HG02642 (cell line): ENCODE measurements at regions not wholly inside any gene's neighbourhood (a gene's known extent, or its start where the extent isn't known, plus 50 kb on each side); places are given as distances from the start of the nearest gene placed in this dataset.
A peak's percentile ranks its signal among the peaks of the same experiment; 100 is the strongest.

ENCODE experiments used
- ATAC-seq: cut with Tn5 transposase; IDR thresholded peaks from one replicate; pipeline ENCODE4 v1.9.1; 2021; ENCODE audit warnings: mild to moderate bottlenecking; ENCODE audit not compliant: unreplicated experiment, poor library complexity

GRCh38 chr12:85352016-85352415 is 72.0 kb downstream of the ALX1 start:
- ATAC-seq: no peak

DNA sequence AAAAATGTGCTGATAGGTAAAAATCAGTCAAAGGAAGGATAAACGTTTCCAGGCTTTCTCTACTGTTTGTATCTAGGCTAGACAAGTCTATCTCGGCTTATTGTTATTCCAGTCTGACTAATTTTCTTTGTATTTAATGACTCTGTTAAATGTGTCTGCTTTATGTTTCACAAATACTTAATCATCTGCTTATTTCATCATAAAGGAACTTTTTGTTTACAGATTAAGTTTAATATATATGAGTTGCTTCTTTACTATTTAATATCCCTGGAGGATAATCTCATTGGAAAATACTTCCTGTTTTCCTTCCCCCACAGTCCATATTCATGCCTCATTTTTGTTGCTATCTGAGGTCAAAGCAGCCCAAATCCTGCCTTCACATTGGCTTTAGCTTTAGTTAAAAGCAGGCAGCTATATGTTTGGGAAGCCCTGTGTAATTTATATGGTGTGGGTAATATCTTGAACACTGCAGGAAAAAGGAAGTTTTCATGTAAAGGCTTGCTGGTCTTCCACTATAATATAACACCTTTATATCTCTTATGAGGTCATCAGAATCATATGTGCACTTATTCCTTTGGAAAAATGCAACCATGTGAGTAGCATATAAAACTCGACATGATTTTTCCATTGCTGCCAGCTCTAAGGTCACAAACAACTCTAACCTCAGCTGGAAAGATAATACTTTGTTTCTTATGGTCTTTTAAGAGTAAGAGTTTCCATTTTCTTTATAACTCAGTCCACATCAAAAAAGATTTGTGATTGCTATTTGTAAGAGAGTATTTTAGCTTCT is 76.8 kb downstream of the ALX1 start:
- no peak for ATAC-seq

GRCh38 chr12:85357609-85358008 is 77.6 kb downstream of the ALX1 start:
- no peak for ATAC-seq

DNA sequence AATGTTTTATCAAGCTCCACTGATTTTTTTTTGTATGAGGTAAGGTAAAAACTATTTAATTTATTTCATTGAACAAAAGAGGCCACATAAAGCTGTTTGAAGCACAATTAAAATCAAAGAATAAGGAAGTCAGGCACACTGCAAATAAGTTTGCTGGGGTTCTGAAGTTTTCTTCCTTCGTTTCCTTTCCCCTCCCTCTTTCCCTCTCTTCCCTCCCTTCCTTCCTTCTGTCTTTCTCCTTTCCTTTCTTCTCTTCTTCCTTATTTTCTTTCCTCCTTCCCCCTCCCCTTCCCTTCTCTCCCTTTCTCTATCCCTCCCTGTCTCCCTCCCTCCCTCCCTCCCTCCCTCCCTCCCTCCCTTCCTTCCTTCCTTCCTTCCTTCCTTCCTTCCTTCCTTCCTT is 78.7 kb downstream of the ALX1 start:
- no peak for ATAC-seq

GRCh38 chr12:85363382-85364190 is 83.6 kb downstream of the ALX1 start:
- no peak for ATAC-seq

DNA sequence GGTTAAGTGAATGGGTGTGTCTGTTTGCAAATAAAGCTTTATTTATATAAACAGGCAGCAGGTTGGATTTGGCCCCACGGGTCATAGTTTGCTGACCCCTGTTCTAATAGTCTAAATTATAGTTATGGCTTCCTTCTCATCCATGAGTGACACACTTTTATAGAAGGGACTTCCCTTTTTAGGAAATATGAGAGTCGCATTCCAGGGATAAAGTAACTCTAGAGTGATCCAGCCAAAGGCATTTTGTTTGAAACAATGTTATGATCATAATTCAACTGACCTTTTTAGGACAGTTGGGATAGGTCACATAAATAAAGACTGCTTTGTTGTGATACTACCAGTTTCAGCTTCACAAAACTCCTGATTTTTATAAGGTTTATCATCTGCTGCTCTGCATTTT is 87.9 kb downstream of the ALX1 start:
- no peak for ATAC-seq

GRCh38 chr12:85369365-85370154 is 89.5 kb downstream of the ALX1 start:
- no peak for ATAC-seq

- ATAC-seq: no peak
Measured at GRCh38 chr12:85373045-85373444, 93.0 kb downstream of the ALX1 start.

DNA sequence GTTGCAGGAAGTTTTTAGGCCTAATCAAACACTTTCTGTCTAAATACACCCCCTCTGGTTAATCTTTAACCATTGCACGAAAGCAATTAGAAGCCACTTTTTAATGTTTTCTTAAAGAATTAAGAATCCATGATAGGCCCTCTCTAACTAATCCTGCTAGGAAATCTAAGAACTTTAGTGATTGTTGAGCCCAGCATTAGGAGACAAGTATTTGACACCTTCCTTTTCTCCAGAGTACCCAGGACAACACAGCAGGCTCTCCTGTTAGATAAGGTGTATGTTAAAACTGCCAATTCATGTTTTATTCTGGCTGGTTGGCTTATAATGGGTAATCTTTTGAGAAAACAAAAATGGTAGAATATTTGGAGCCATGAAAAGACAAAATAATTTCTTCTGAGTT is 95.0 kb downstream of the ALX1 start:
- no peak for ATAC-seq

DNA sequence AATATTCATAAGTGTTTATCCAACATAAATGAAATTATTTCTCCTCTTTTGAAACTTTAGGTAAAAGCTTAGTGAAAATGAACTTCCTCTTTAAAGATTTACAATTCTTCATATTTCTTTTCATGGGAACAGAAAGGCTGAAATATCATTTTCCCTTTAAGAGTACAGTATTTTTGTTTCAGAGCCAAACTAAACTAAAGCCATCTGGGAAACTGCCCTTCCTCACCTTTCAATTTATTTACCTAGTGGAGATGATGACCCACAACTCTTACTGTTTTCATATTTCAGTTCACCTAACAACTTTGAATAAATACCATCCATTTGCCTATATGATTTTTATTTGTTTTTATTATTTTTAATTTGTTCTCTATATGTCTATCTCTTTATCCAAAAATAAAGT is 105.4 kb downstream of the ALX1 start:
- ATAC-seq: no peak

DNA sequence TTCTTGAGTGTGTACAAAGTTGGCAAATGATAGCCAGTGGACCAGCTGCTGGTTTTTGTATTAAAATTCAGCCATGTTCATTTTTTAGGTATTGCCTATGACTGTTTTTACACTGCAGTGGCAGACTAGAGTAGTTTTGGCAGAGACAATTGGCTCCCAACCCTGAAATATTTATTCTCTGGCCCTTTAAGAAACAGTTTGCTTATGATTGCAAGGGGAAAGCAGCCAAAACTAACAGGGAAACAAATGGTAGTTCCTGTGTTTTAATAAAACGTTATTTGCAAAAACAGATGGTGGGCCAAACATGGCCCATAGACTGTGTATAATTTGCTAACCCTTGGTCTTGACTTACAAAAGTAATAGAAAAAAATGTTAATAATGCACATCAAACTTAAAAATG is 110.2 kb downstream of the ALX1 start:
- no peak for ATAC-seq

- no peak for ATAC-seq
Measured at GRCh38 chr12:85392508-85392907, 112.5 kb downstream of the ALX1 start.

DNA sequence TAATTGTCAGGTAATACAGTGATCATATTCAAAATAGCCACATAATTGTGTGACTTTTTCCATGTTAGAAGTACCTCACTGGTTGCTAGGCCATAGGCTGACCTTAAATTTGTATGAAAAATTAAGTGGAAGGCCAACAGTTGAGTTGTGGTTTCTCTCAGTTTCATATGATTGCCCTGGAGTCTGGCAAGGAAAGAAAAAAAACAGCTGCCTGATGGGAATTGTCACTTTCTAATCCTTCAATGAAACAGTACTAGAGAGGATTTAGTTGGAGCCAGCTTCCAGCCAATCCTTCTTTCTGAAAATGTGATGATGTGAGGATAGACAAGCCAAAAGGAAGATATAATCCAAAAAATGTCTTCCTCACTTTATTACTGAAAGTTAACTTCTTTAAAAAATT is 113.6 kb downstream of the ALX1 start:
- no peak for ATAC-seq

DNA sequence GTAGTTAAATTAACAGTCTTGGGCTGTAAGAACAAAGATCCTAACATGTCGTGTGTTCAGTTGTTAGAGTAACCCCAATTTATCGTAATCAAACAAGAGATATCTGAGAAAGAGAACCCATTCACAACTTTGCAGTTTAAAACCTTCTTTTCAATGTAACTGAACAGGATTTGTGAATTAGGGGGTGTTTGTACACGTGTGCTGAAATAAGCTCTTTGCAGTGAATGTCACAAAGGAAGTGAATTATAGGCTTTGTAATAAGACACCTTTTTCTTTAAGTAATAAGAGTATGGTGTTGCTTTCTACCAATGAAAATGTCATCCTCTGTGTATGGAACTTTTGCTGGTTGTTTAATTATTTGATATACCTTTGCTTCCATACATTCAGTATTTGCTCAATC is 114.0 kb downstream of the ALX1 start:
- ATAC-seq: no peak

DNA sequence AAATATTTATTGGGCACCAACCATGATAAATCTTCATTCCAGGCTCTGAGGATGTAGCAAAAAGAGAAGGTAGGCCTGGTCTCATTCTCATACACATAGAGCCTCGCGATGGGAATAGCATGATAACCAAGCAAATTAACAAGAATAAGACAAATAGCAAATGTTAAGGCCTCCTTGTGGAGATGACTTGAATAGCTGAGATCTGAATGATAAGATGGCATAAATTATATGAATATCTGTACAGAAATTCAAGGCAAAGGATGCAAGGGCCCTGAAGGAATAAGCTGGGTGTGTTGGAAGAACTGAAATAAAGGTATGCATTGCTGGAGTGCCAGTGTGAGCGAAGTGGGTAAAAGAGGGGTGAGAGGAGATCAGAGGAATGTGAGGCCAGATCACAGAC is 114.8 kb downstream of the ALX1 start:
- ATAC-seq: no peak

- no peak for ATAC-seq
Measured at GRCh38 chr12:85405262-85405661, 125.2 kb downstream of the ALX1 start.

DNA sequence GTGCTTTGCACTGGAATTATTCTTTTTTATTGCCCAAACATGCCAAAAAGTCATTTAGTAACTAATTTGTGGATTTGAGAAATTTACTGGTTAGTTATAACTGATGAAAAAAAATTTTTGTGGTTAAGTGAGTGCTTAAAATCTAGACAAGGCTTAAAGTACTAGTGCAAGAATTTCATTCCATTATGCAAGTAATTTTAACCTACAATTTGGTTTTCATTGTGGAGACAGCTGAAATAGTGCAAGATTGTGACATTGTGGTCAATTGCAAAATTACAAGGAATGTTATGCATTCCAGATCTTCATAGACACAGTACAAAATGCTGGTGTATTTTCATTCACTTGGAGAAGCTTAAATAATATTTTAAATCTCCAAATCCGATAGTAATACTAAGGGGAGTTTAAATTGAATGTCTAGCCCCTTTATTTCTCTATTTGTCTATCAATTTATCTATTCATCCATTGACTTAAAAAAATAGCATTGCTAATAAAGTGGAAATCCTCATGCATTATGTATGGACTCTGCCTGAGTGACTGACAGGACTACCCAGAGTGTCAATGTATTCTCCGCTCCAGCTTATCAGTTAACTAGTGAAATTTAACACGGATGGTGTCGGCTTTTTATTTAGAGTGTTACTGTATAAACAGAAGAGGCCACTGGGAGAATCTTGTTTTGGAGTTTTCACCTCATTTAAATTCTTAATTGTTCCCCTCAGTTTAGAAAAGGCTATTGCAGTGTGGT is 125.9 kb downstream of the ALX1 start:
- no peak for ATAC-seq

DNA sequence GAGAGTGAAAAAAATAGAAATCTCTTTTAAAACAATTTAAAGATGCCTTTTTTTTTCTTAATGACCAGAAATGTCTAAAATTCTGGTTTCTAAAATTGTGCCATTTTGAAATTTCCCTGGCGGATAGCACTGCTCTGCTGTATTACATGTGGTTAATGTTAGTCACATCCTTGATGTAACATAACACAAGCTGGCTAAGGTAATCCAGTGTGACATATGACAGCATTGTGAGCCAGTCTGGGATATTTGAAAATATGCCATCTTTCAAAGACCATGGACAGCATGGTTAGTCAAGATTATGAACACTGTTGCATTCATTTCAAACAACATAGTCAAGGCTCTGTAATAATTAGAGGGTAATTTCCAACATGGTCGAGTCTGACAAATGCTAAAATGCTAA is 133.2 kb downstream of the ALX1 start:
- ATAC-seq: no peak

DNA sequence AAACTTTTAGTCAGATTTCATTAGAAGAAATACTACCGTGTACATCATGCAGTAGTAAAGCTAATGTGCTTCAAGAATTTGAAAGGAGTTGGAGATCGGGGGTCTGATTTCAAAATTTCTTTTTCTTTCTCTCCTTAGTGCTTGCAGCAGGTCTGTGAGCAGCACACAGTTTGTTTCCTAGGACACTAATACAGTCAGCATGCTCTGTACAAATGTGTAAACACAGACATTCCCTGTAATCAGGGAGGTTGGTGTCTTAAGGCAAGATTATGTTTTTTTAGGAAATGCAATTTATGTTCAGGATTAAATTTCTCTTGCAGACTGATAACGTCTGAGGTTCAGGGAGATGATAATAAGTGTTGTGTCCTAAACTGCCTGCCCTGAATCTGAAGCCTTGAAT is 142.7 kb downstream of the ALX1 start:
- ATAC-seq: no peak

DNA sequence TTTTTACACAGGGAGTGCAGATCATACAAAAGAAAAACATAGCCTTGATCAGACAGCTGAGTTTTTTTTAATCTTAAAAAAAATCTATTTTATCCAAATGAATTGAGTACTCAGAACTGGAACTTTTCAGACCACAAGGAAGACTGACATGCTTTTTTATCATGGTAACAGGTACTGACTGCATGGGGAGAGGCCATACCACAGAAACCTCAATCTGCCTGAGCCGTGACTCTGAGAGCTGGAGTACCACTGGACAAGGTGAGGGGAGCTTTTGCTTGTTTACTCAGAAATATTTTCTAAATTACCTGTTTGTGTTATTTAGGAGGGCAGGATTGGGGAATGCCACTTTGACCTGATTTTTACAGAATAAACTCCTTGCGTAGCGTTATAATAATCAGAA is 143.9 kb downstream of the ALX1 start:
- ATAC-seq: peak; percentile 47
